OCI-M2 (cell line): ENCODE measurements at regions not wholly inside any gene's neighbourhood (a gene's known extent, or its start where the extent isn't known, plus 50 kb on each side); places are given as distances from the start of the nearest gene placed in this dataset.
"Not testable (repeated sequence)": the region's sequence is repeated elsewhere in the genome, so short reads cannot be mapped to it uniquely, and the experiment has no call there.

Source experiments
- DNase-seq: peaks from one replicate; lab custom pipeline; 2025; ENCODE audit not compliant: unreplicated experiment; lab: John Stamatoyannopoulos, UW

- DNase-seq, result no peak
These were observed 303.9 kb downstream of the C16orf95 start for GRCh38 chr16:87012954-87013938.

GRCh38 chr16:87014112-87014511 is 303.1 kb downstream of the C16orf95 start:
- no peak for DNase-seq

GRCh38 chr16:87015021-87015420 is 302.2 kb downstream of the C16orf95 start:
- no peak for DNase-seq

GRCh38 chr16:87016046-87017035 is 300.9 kb downstream of the C16orf95 start:
- DNase-seq, result no peak

- DNase-seq, result no peak
These were observed 299.7 kb downstream of the C16orf95 start for GRCh38 chr16:87017371-87018012.

GRCh38 chr16:87025676-87026075 is 291.5 kb downstream of the C16orf95 start:
- no peak for DNase-seq

- DNase-seq, result no peak
These were observed 290.1 kb downstream of the C16orf95 start for GRCh38 chr16:87027056-87027616.

GRCh38 chr16:87028481-87029320 is 288.5 kb downstream of the C16orf95 start:
- no peak for DNase-seq

- DNase-seq, result no peak
These were observed 284.6 kb downstream of the C16orf95 start for GRCh38 chr16:87032554-87032953.

GRCh38 chr16:87033021-87033471 is 284.1 kb downstream of the C16orf95 start:
- no peak for DNase-seq

GRCh38 chr16:87033541-87034300 is 283.5 kb downstream of the C16orf95 start:
- DNase-seq, result no peak

GRCh38 chr16:87034317-87034716 is 282.9 kb downstream of the C16orf95 start:
- no peak for DNase-seq

- DNase-seq, result no peak
These were observed 282.1 kb downstream of the C16orf95 start for GRCh38 chr16:87035053-87035452.

GRCh38 chr16:87037012-87037411 is 280.2 kb downstream of the C16orf95 start:
- DNase-seq, result no peak

- DNase-seq, result not testable (repeated sequence)
These were observed 278.7 kb downstream of the C16orf95 start for GRCh38 chr16:87038528-87038927.

- DNase-seq, result no peak
These were observed 276.7 kb downstream of the C16orf95 start for GRCh38 chr16:87040169-87041117.

GRCh38 chr16:87041286-87041685 is 275.9 kb downstream of the C16orf95 start:
- DNase-seq, result no peak
